NCI-H1048 (cell line): ENCODE measurements at regions not wholly inside any gene's neighbourhood (a gene's known extent, or its start where the extent isn't known, plus 50 kb on each side); places are given as distances from the start of the nearest gene placed in this dataset.

Experiments
- DNase-seq: peaks from one replicate; lab custom pipeline; 2025; lab: John Stamatoyannopoulos, UW

DNA sequence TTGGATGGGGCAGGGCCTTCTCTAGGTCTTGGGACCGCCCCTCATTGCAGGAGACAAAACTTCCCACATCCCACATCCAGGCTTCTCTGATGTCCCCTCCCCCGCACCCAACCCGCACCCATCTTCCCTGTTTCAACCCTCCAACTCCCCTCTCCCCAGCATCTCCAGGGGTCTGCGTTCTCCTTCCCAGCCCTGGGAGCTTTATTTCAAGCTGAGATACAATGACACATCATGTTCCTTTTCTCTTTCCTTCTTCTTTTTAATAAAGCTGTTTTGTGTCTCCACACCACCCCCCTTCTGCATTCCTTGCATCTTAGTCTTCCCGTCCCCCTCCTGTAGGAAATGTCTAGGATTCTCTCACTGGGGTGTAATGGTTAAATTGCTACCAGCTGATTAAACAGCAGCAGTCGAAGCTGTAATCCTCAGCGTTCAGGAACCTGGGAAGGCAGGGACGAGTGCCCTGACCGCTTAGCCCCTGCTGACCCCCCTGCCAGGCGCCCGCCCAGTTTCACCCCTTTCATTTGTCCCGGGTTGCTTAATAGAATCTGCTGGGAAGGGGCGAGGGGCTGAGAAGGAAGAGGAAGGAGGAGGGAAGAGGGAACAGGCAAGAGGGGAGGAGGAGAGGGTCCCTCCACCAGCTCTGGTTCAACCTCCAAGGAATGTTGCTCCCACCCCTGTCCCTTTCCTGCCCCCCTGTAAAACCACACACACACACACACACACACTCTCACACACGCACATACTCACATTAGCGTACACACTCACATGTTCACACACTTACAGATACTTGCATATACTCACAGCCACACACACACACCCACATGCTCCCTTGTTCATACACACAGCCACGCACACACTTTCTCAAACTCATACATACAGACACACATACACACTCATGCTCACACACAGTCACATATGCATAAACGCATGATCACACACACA lies 104.5 kb upstream of the MED13L start:
- no peak for DNase-seq

DNA sequence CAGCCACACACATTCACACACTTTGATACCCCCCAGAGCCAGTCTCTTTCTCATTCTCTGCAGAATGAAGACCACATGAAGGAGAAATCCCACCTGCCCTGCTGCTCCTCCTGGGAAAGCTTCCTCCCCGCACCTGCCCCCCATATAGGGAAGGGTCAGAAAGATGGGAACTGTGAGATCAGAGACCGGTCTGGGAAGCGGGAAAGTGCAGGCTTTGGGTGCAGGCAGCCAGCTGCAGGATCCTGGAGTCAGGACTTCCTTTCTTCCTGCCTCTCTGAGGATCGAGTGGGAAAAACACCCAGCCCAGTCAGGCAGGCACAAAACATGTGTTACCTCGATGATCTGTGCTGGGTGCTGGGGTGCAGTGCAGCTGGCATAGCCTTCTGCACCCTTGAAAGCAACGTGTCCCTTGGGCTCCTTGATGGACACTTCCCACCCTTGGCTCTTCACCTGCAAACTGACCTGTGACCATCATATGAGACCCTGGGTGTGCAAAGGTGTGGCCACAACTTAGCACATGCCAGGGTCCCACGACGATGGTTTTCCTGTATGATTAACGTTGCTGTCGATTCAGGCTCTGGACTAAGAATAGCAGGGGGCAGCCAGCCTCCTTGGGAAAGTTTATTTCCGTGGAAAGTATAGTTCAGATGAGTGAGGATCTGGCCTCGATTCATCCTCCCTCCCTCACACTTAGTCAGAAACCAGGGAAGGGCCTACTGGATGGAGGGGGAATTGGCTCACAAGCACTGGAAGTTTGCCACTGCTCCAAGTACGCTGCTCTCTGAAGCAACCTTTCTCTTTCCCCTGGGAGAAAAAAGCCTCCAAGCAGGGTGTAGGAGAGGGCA lies 105.4 kb upstream of the MED13L start:
- no peak for DNase-seq

DNA sequence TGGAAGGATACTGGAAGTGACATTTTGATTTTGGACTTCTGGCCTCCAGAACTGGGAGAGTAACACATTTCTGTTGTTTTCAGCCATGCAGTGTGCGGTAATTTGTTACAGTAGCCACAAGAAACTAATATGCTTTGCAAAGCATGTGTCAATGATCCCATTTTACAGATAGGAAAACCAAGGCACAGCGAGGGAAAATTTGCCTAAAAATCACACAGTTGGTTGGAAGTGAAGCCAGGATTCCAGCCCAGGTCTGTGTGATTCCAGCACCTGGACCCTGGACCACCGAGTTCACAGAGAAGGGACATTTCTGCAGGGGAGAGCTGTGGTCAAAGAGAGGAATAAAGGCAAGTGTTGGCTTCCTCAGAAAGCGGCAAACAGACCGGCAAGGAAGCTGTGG lies 106.7 kb upstream of the MED13L start:
- DNase-seq, result no peak

DNA sequence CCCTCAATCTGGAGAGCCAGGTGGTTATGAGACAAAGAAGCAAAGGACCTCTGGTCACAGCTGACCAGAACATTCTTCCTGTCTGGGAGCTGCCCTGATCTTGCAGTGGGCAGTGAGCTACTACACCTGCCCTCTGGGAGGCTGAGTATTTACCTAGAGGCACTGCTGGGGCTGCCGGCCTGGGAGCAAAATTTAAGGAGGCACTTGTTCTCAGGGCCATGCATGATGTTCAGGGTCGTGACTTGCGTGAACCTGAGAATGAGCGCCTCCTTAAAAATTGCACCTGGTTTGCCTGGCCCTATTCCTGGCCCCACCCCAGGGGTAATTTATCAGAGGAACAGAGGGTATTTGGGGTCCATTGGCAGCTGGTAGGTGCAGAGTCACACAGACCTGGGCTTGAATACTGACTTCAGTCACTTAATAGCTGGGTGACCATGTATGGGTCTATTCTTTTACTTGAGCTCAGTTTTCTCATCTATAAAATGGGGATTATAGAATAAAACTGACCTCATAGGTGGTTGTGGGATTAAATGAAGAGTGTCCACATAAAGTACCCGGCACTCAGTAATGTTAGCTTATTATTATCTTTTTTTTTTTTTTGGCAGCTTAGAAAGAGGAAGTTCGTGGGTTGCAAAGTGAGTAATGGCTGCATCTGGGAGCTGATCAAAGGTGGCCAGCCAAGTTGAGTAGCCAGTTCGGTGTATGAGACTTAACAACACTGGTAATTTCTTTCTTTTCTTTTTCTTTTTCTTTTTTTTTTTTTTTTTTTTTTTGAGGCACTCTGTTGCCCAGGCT lies 107.4 kb upstream of the MED13L start:
- DNase-seq, result no peak

DNA sequence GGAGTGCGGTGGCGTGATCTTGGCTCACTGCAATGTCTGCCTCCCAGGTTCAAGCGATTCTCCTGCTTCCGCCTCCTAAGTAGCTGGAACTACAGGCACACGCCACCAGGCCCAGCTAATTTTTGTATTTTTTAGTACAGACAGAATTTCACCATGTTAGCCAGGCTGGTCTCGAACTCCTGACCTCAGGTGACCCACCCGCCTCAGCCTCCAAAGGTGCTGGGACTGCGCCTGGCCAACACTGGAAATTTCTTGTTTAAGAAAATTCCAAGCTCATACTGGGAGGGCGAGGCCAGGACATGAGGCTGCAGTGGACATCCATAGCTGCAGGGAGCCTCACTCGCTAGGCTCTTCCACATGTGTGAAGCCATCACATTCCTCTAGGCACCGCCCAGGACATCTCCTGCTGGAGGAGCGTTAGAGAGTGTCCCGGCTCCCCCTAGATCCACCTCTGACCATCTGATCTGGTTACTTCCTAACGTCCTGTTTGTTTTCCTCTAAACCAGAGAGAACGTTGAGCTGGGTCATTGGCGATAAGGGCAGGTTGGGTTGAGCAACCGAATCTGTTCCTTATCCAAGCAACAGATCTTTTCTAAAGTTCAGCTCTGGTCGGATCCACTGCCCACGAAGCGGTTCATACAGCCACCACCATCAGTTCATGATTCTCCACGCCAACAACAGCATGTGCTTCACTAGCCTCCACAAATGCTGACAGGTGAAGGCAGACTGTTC lies 108.2 kb upstream of the MED13L start:
- DNase-seq, result no peak

DNA sequence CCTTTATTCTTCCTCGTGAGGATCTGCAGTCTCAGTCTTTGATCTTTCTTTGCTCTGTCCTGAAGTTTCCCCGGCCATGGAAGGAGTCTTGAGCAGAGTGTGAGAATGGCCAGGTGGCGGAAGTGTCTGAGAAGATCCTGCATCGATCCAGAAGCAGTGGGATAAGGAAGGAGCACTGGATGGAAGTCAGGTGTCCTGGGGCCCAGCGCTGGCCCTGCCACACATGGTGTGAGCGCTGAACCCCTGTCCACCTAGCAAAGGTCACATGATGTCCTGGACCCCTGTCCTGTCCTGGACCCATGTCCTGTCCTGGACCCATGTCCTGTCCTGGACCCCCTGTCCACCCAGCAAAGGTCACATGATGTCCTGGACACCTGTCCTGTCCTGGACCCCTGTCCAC lies 111.8 kb upstream of the MED13L start:
- DNase-seq, result no peak

DNA sequence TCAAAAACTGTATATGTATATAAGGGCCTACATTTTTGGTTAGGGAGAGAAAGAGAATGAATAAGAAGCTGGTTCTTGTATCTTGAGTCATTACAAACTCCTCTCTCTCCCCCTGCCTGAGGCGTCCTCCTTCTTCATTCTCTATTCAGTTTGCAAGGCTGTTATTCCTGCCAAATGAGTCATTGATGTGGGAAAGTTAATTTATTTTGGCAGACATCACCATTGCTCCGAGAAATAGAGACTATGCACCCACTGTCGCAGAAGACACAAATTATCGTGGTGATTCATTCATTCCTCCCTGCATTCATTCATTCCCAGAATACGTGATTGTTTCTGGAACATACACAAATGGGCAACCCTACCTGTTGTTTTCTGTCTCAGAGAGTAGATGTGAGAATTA lies 112.5 kb upstream of the MED13L start:
- DNase-seq, result no peak

DNA sequence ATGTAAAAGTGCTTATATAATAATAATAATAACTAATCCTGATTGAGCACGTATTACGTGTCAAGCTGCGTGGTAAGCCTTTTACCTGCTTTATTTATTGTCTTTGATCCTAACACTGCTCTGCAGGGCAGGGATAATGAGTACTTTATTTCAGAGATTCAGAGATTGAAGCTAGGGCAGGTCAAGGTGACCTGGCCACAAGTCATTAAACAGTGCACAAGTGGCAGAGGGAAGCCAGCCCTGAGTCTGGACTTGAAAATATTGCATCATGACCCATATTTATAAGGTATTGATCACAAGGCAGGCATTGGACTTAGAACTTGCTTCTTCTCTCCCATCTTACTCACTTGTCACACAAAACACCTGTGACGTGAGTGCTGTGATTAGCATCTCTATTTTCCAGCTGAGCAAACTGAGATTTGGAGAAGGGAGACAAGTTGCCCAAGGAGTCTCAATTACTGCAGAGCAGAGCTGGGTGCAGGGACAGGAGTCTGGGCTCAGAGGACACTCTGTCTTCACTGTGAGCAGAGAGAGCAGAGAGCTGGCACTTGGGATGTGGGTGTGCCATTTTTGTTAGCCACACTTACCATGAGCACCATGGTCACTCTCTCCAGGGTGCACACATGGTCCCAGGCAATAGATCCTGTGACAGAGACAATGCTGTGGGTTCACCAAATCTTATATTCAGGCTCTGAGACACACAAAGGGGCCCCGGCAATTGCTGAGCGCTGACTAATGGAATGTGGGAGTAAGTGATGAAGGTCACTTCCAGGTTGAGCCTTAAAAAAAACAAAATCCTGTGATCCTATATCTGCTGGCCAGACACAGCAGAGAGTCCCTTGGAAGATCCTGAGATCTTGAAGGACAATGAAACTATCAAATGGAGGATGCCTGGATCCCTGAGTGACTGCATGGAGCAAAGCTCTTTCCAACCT lies 113.2 kb upstream of the MED13L start:
- DNase-seq, result no peak

DNA sequence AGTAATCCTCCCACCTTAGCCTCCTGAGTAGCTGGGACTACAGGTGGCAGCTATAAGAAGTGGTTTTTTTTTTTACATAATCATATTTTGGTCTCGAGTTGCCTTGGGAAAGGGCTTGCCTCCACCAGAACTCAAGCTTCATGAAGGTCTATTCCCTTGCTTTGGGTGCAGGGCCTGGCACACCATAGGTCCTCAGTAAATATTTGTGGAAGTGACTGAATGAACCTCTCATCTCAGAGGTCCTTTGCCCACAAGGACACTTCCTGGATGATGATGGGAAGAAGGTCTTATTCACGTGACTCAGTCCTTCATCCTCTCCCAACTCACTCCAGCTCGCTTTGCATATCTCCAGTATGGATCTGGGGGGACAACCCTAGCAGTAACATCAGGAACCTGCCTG lies 114.0 kb upstream of the MED13L start:
- DNase-seq, result no peak

DNA sequence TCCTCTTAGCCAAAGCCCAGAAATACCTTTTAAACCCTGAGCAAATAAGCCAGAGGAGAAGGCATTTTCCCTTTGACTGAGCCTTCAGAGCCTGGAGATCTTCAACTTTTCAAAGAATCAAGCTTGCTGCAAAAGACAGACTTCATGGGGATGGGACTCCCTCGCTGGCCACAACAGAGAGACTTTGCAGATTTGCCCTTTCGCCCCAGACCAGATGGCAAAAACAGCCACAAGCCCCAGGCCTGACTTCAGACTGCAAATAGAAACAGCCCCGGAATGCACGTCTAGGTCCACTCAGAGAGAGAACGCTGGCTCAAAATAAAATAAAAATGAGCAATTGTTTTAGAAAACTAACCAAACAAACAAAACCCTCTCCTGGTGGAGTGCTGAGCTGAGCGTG lies 114.6 kb upstream of the MED13L start:
- no peak for DNase-seq

DNA sequence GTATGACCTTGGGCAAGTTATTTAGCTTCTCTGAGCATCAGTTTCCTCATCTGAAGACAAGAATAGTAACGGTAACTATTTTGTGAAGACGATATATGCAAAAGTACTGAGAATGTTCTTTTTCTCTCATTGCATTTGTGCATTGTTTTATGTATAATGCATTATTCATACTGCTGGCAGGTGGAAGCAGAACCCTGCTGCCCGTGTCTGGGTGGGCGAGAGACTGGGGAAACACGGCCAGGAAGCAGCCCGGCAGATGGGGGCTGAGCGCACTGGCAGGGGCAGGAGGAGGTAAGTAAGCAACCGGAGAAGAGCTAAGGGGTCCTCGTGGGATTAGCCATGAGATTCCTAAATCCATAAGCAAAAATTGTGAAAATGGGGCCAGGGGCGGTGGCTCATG lies 115.8 kb upstream of the MED13L start:
- no peak for DNase-seq

DNA sequence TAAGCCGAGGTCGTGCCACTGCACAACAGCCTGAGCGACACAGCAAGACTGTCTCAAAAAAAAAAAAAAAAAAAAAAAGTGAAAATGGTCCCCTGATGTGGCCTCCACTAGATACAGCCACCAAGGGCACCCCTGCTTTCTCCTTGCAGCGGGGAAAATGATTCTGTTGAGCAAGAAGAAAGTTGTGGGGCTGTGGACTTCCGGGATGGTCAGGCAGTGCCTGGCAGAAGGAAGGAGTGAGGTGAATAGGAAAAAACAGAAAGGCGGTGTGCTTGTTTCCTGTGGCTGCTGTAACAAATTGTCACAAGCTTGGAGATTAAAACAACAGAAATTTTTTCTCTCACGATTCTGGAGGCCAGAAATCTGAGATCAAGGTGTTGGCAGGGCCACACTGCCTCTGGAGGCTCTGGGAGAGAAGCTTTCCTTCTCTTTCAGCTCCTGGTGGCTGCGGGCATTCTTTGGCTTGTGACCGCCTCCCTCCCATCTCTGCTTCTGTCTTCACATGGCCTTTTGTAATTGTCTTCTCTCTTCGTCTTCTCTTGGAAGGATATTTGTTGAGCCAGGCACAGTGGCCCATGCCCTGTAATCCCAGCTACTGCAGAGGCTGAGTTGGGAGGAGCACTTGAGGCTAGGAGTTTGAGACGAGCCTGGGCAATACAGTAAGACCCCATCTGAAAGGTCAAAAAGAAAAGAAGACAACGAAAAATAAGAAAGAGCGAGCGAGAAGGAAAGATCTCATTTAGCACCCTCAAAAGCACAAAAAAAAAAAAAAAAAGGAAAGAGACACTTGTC lies 116.6 kb upstream of the MED13L start:
- no peak for DNase-seq

DNA sequence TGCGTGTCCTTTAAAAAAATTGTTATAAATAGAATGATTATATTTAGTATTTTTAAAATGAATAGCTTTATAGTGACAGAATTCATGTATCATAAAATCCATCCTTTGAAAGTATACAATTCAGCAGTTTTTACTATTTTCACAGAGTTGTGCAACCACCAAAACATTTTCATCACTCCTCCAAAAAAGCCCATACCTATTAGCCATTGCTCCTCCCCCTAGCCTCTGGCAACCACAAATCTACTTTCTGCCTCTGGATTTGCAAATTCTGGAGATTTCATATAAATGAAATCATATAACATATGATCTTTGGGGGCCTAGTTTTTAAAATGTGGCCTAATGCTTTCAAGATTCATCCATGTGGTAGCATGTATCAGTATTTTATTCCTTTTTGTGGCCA lies 117.9 kb upstream of the MED13L start:
- no peak for DNase-seq

DNA sequence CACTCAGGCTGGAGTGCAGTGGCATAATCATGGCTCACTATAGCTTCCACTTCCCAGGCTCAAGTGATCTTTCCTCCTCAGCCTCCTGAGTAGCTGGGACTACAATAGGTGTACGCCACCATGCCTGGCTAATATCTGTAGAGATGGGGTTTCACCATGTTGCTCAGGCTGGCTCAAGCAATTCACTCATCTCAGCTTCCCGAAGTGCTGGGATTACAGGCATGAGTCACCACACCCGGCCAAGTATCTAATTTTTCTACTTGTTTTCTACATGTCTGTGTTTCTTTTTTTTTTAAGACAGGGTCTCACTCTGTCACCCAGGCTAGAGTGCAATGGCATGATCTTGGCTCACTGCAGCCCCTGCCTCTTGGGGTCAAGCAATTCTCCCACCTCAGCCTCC lies 119.7 kb upstream of the MED13L start:
- no peak for DNase-seq

DNA sequence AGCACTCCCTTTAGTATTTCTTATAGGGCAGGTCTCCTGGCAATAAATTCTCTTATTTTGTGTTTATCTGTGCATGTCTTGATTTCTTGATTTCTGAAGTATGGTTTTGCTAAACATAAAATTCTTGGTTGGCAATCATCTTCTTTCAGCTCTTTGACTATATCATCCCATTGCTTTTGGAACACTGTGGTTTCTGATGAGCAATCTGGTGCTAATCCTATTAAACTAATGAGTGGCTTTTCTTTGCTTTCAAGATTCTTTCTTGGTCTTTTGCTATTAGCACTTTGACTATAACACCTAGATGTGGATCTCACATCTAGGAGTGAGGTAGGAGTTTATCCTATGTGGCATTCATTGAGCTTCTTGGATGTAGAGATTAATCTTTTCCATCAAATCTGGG lies 120.7 kb upstream of the MED13L start:
- no peak for DNase-seq

DNA sequence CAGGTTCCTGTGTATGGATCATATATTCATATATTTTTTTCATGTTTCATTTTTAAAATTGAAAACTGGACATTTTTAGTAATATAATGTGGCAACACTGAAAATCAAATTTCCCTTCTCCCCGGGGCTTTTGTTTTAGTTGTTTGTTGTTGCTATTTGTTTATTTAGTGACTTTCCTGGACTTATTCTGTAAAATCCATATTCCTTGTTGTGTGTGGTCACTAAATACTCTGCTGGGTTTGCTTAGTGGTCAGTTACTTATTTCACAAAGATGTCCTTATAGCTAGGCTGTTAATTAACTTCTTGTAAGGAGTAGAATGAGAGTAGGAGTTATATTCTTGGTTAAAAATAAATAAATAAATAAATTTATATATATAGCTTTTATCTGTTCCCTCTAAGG lies 121.6 kb upstream of the MED13L start:
- DNase-seq, result no peak

DNA sequence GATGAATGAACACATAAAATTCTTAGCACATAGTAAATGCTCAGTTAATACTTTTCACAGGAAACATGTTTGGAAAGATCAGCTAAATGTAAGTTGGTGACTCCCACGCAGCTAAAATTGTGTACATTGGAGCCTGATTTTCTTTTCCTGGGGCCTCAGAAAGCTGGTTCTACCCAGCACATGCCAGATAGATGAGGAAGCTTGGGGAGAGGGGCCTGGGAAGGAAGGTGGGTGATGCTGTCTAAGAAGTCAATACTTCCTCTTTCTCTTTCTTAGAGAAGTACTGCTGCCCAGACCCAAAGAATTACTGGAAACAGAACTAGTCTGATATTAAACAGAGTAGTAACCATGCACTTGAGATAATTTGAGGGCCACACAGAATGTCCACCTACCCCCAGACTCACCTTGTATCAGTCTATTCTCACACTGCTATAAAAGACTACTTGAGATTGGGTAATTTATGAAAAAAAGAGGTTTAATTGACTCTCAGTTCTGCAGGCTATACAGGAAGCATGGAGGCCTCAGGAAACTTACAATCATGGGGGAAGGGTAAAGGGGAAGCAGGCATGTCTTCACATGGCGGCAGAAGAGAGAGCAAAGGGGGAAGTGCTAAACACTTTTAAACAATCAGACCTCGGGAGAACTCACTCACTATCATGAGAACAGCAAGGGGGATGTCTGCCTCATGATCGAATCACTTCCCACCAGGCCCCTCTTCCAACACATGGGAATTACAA lies 123.3 kb upstream of the MED13L start:
- no peak for DNase-seq

DNA sequence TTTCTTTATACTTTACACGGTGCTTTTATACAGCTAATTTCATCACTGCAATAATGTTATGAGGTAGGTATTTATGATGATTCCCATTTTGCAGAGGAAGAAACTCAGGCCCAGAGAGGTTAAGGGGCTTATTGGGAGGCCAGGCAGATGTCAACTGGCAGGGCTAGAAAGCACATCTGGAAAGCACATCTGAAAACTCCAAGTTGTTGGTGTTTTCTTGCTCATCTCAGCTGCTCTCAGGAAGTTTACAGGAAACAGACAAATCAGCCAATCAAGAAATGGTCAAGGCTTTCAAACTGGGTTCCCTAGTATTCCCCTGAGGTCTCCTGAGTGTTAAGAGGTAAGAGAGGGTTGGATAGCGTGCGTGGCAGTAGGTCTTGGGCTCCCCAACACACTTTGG lies 124.1 kb upstream of the MED13L start:
- DNase-seq, result no peak
